ENCODE measurements at regions not wholly inside any gene's neighbourhood (a gene's known extent, or its start where the extent isn't known, plus 50 kb on each side); places are given as distances from the start of the nearest gene placed in this dataset.

- H3K4me3 ChIP-seq (ENCODE audit: low read depth in 1 of 2, low read length in 2 of 2): no peak overlapping the region
- H3K27ac ChIP-seq (ENCODE audit: low read depth, low read length): no peak overlapping the region
- H3K27me3 ChIP-seq (ENCODE audit: control insufficient read depth in 1 of 2, insufficient read depth in 2 of 2, low read length in 2 of 2): no peaks in the 10 kb centered on the region
- no peaks in the 10 kb centered on the region for H3K36me3 ChIP-seq (ENCODE audit: control insufficient read depth in 1 of 2, insufficient read depth in 2 of 2, low read length in 2 of 2)
- H3K9me3 ChIP-seq (ENCODE audit: control insufficient read depth in 1 of 2, low read length in 2 of 2): peaks cover 13 to 14% of the 10 kb centered on the region in 2 donors
- H3K9ac ChIP-seq (ENCODE audit: low read depth in 1 of 2, low read length in 2 of 2): no peak overlapping the region
- H3K4me1 ChIP-seq (ENCODE audit: control insufficient read depth in 1 of 2, insufficient read depth in 2 of 2, low read length in 2 of 2): no peaks in the 10 kb centered on the region
Observed at GRCh38 chr19:28036486-28036885, 1176.5 kb downstream of the UQCRFS1 start.

GRCh38 chr19:28034936-28035335 is 1178.0 kb downstream of the UQCRFS1 start:
- H3K4me3 ChIP-seq (ENCODE audit: low read depth in 1 of 2, low read length in 2 of 2): no peak overlapping the region
- no peaks in the 10 kb centered on the region for H3K36me3 ChIP-seq (ENCODE audit: control insufficient read depth in 1 of 2, insufficient read depth in 2 of 2, low read length in 2 of 2)
- peaks cover 8 to 14% of the 10 kb centered on the region in 2 donors for H3K9me3 ChIP-seq (ENCODE audit: control insufficient read depth in 1 of 2, low read length in 2 of 2)
- H3K9ac ChIP-seq (ENCODE audit: low read depth in 1 of 2, low read length in 2 of 2): no peak overlapping the region
- H3K27me3 ChIP-seq (ENCODE audit: control insufficient read depth in 1 of 2, insufficient read depth in 2 of 2, low read length in 2 of 2): no peaks in the 10 kb centered on the region
- no peaks in the 10 kb centered on the region for H3K4me1 ChIP-seq (ENCODE audit: control insufficient read depth in 1 of 2, insufficient read depth in 2 of 2, low read length in 2 of 2)
- H3K27ac ChIP-seq (ENCODE audit: low read depth, low read length): no peak overlapping the region

- no peaks in the 10 kb centered on the region for H3K27me3 ChIP-seq (ENCODE audit: control insufficient read depth in 1 of 2, insufficient read depth in 2 of 2, low read length in 2 of 2)
- no peak overlapping the region for H3K9ac ChIP-seq (ENCODE audit: low read depth in 1 of 2, low read length in 2 of 2)
- peaks cover 0 to 8% of the 10 kb centered on the region in 2 donors for H3K9me3 ChIP-seq (ENCODE audit: control insufficient read depth in 1 of 2, low read length in 2 of 2)
- H3K27ac ChIP-seq (ENCODE audit: low read depth, low read length): no peak overlapping the region
- H3K4me1 ChIP-seq (ENCODE audit: control insufficient read depth in 1 of 2, insufficient read depth in 2 of 2, low read length in 2 of 2): no peaks in the 10 kb centered on the region
- no peaks in the 10 kb centered on the region for H3K36me3 ChIP-seq (ENCODE audit: control insufficient read depth in 1 of 2, insufficient read depth in 2 of 2, low read length in 2 of 2)
- no peak overlapping the region for H3K4me3 ChIP-seq (ENCODE audit: low read depth in 1 of 2, low read length in 2 of 2)
Observed at GRCh38 chr19:28028881-28029444, 1184.0 kb downstream of the UQCRFS1 start.

- Histone ChIP-seq H3K9ac (ENCODE audit: low read depth in 1 of 2, low read length in 2 of 2) (no peak overlapping the region), H3K4me3 (ENCODE audit: low read depth in 1 of 2, low read length in 2 of 2) (no peak overlapping the region), H3K4me1 (ENCODE audit: control insufficient read depth in 1 of 2, insufficient read depth in 2 of 2, low read length in 2 of 2) (no peaks in the 10 kb centered on the region), H3K27me3 (ENCODE audit: control insufficient read depth in 1 of 2, insufficient read depth in 2 of 2, low read length in 2 of 2) (no peaks in the 10 kb centered on the region), H3K27ac (ENCODE audit: low read depth, low read length) (no peak overlapping the region), H3K36me3 (ENCODE audit: control insufficient read depth in 1 of 2, insufficient read depth in 2 of 2, low read length in 2 of 2) (no peaks in the 10 kb centered on the region), H3K9me3 (ENCODE audit: control insufficient read depth in 1 of 2, low read length in 2 of 2) (no peaks in the 10 kb centered on the region)
Observed at GRCh38 chr19:28027116-28027515, 1185.8 kb downstream of the UQCRFS1 start.

GRCh38 chr19:28026636-28027035 is 1186.3 kb downstream of the UQCRFS1 start:
- H3K27me3 ChIP-seq (ENCODE audit: control insufficient read depth in 1 of 2, insufficient read depth in 2 of 2, low read length in 2 of 2): no peaks in the 10 kb centered on the region
- H3K9ac ChIP-seq (ENCODE audit: low read depth in 1 of 2, low read length in 2 of 2): no peak overlapping the region
- no peak overlapping the region for H3K27ac ChIP-seq (ENCODE audit: low read depth, low read length)
- H3K36me3 ChIP-seq (ENCODE audit: control insufficient read depth in 1 of 2, insufficient read depth in 2 of 2, low read length in 2 of 2): no peaks in the 10 kb centered on the region
- H3K9me3 ChIP-seq (ENCODE audit: control insufficient read depth in 1 of 2, low read length in 2 of 2): no peaks in the 10 kb centered on the region
- no peak overlapping the region for H3K4me3 ChIP-seq (ENCODE audit: low read depth in 1 of 2, low read length in 2 of 2)
- H3K4me1 ChIP-seq (ENCODE audit: control insufficient read depth in 1 of 2, insufficient read depth in 2 of 2, low read length in 2 of 2): no peaks in the 10 kb centered on the region

- Histone ChIP-seq H3K27ac (ENCODE audit: low read depth, low read length) (no peak overlapping the region), H3K4me3 (ENCODE audit: low read depth in 1 of 2, low read length in 2 of 2) (no peak overlapping the region)
Observed at GRCh38 chr19:28024920-28025319, 1188.0 kb downstream of the UQCRFS1 start.

GRCh38 chr19:28023064-28023463 is 1189.9 kb downstream of the UQCRFS1 start:
- no peaks in the 10 kb centered on the region for H3K27me3 ChIP-seq (ENCODE audit: control insufficient read depth in 1 of 2, insufficient read depth in 2 of 2, low read length in 2 of 2)
- H3K36me3 ChIP-seq (ENCODE audit: control insufficient read depth in 1 of 2, insufficient read depth in 2 of 2, low read length in 2 of 2): no peaks in the 10 kb centered on the region
- peaks cover 0 to 10% of the 10 kb centered on the region in 2 donors for H3K9me3 ChIP-seq (ENCODE audit: control insufficient read depth in 1 of 2, low read length in 2 of 2)
- H3K4me1 ChIP-seq (ENCODE audit: control insufficient read depth in 1 of 2, insufficient read depth in 2 of 2, low read length in 2 of 2): no peaks in the 10 kb centered on the region
- no peak overlapping the region for H3K9ac ChIP-seq (ENCODE audit: low read depth in 1 of 2, low read length in 2 of 2)
- no peak overlapping the region for H3K4me3 ChIP-seq (ENCODE audit: low read depth in 1 of 2, low read length in 2 of 2)
- no peak overlapping the region for H3K27ac ChIP-seq (ENCODE audit: low read depth, low read length)

More at GRCh38 chr19:28024920-28025319, 1188.0 kb downstream of the UQCRFS1 start:
- H3K27me3 ChIP-seq (ENCODE audit: control insufficient read depth in 1 of 2, insufficient read depth in 2 of 2, low read length in 2 of 2): no peaks in the 10 kb centered on the region
- H3K36me3 ChIP-seq (ENCODE audit: control insufficient read depth in 1 of 2, insufficient read depth in 2 of 2, low read length in 2 of 2): no peaks in the 10 kb centered on the region
- no peaks in the 10 kb centered on the region for H3K4me1 ChIP-seq (ENCODE audit: control insufficient read depth in 1 of 2, insufficient read depth in 2 of 2, low read length in 2 of 2)
- peaks cover 0 to 3% of the 10 kb centered on the region in 2 donors for H3K9me3 ChIP-seq (ENCODE audit: control insufficient read depth in 1 of 2, low read length in 2 of 2)
- H3K9ac ChIP-seq (ENCODE audit: low read depth in 1 of 2, low read length in 2 of 2): no peak overlapping the region

- Histone ChIP-seq H3K27ac (ENCODE audit: low read depth, low read length) (no peak overlapping the region), H3K9me3 (ENCODE audit: control insufficient read depth in 1 of 2, low read length in 2 of 2) (peaks cover 4 to 10% of the 10 kb centered on the region in 2 donors), H3K4me1 (ENCODE audit: control insufficient read depth in 1 of 2, insufficient read depth in 2 of 2, low read length in 2 of 2) (no peaks in the 10 kb centered on the region), H3K27me3 (ENCODE audit: control insufficient read depth in 1 of 2, insufficient read depth in 2 of 2, low read length in 2 of 2) (no peaks in the 10 kb centered on the region), H3K9ac (ENCODE audit: low read depth in 1 of 2, low read length in 2 of 2) (no peak overlapping the region), H3K4me3 (ENCODE audit: low read depth in 1 of 2, low read length in 2 of 2) (no peak overlapping the region), H3K36me3 (ENCODE audit: control insufficient read depth in 1 of 2, insufficient read depth in 2 of 2, low read length in 2 of 2) (no peaks in the 10 kb centered on the region)
Observed at GRCh38 chr19:28022506-28022905, 1190.4 kb downstream of the UQCRFS1 start.

- no peak overlapping the region for H3K4me3 ChIP-seq (ENCODE audit: low read depth in 1 of 2, low read length in 2 of 2)
- H3K9ac ChIP-seq (ENCODE audit: low read depth in 1 of 2, low read length in 2 of 2): no peak overlapping the region
- no peaks in the 10 kb centered on the region for H3K36me3 ChIP-seq (ENCODE audit: control insufficient read depth in 1 of 2, insufficient read depth in 2 of 2, low read length in 2 of 2)
- no peaks in the 10 kb centered on the region for H3K4me1 ChIP-seq (ENCODE audit: control insufficient read depth in 1 of 2, insufficient read depth in 2 of 2, low read length in 2 of 2)
- H3K9me3 ChIP-seq (ENCODE audit: control insufficient read depth in 1 of 2, low read length in 2 of 2): peaks cover 7 to 10% of the 10 kb centered on the region in 2 donors
- H3K27ac ChIP-seq (ENCODE audit: low read depth, low read length): no peak overlapping the region
- no peaks in the 10 kb centered on the region for H3K27me3 ChIP-seq (ENCODE audit: control insufficient read depth in 1 of 2, insufficient read depth in 2 of 2, low read length in 2 of 2)
Observed at GRCh38 chr19:28021259-28022185, 1191.4 kb downstream of the UQCRFS1 start.

- Histone ChIP-seq H3K4me3 (ENCODE audit: low read depth in 1 of 2, low read length in 2 of 2) (no peak overlapping the region), H3K9me3 (ENCODE audit: control insufficient read depth in 1 of 2, low read length in 2 of 2) (peaks cover 7 to 10% of the 10 kb centered on the region in 2 donors), H3K27ac (ENCODE audit: low read depth, low read length) (no peak overlapping the region), H3K9ac (ENCODE audit: low read depth in 1 of 2, low read length in 2 of 2) (no peak overlapping the region), H3K27me3 (ENCODE audit: control insufficient read depth in 1 of 2, insufficient read depth in 2 of 2, low read length in 2 of 2) (no peaks in the 10 kb centered on the region), H3K4me1 (ENCODE audit: control insufficient read depth in 1 of 2, insufficient read depth in 2 of 2, low read length in 2 of 2) (no peaks in the 10 kb centered on the region), H3K36me3 (ENCODE audit: control insufficient read depth in 1 of 2, insufficient read depth in 2 of 2, low read length in 2 of 2) (no peaks in the 10 kb centered on the region)
Observed at GRCh38 chr19:28020619-28021258, 1192.2 kb downstream of the UQCRFS1 start.
